Stimulated activated CD8-positive, alpha-beta memory T cell treated with anti-CD3 and anti-CD28 coated beads, Interleukin-2, amount 100 ng/mL, for 1 hour (primary cell): ENCODE measurements at regions not wholly inside any gene's neighbourhood (a gene's known extent, or its start where the extent isn't known, plus 50 kb on each side); places are given as distances from the start of the nearest gene placed in this dataset.
"Not testable (repeated sequence)": the region's sequence is repeated elsewhere in the genome, so short reads cannot be mapped to it uniquely, and the experiment has no call there.

ENCODE experiments used
- DNase-seq, 2 donors: peaks; one replicate each; pipeline ENCODE4 v3.0.0-alpha.2; 2020; ENCODE audit warnings: low read depth in 2 of 2

GRCh38 chr14:37711831-37712475 lies 116.5 kb downstream of the TTC6 start:
- no peak for DNase-seq

GRCh38 chr14:37712476-37712860 lies 117.0 kb downstream of the TTC6 start:
- DNase-seq: not testable (repeated sequence)

- DNase-seq: no peak
These were observed 117.6 kb downstream of the TTC6 start for GRCh38 chr14:37712976-37713431.

- DNase-seq: no peak
These were observed 124.7 kb downstream of the TTC6 start for GRCh38 chr14:37720131-37720530.

- no peak for DNase-seq
These were observed 126.7 kb downstream of the TTC6 start for GRCh38 chr14:37721976-37722659.

GRCh38 chr14:37723515-37723914 lies 128.1 kb downstream of the TTC6 start:
- no peak for DNase-seq

- DNase-seq: no peak
These were observed 131.3 kb downstream of the TTC6 start for GRCh38 chr14:37726708-37727107.

- no peak for DNase-seq
These were observed 133.8 kb downstream of the TTC6 start for GRCh38 chr14:37729218-37729617.

- DNase-seq: no peak
These were observed 135.7 kb downstream of the TTC6 start for GRCh38 chr14:37731094-37731493.

- no peak for DNase-seq
These were observed 150.2 kb downstream of the TTC6 start for GRCh38 chr14:37745657-37746056.

GRCh38 chr14:37746140-37746832 lies 150.9 kb downstream of the TTC6 start:
- no peak for DNase-seq

GRCh38 chr14:37753459-37753858 lies 158.0 kb downstream of the TTC6 start:
- no peak for DNase-seq

- DNase-seq: not testable (repeated sequence)
These were observed 164.8 kb downstream of the TTC6 start for GRCh38 chr14:37760275-37760674.

- no peak for DNase-seq
These were observed 167.8 kb downstream of the TTC6 start for GRCh38 chr14:37763266-37763665.

- DNase-seq: not testable (repeated sequence)
These were observed 176.9 kb downstream of the TTC6 start for GRCh38 chr14:37772283-37772682.

GRCh38 chr14:37776791-37777499 lies 181.5 kb downstream of the TTC6 start:
- no peak for DNase-seq

GRCh38 chr14:37778135-37778943 lies 182.9 kb downstream of the TTC6 start:
- DNase-seq: no peak

GRCh38 chr14:37779480-37779879 lies 184.1 kb downstream of the TTC6 start:
- no peak for DNase-seq

- not testable (repeated sequence) for DNase-seq
These were observed 185.3 kb downstream of the TTC6 start for GRCh38 chr14:37780731-37781130.

GRCh38 chr14:37784203-37784826 lies 188.9 kb downstream of the TTC6 start:
- not testable (repeated sequence) for DNase-seq

GRCh38 chr14:37784827-37785223 lies 189.4 kb downstream of the TTC6 start:
- not testable (repeated sequence) for DNase-seq
